Endothelial cell (in vitro differentiated cells): ENCODE measurements at regions not wholly inside any gene's neighbourhood (a gene's known extent, or its start where the extent isn't known, plus 50 kb on each side); places are given as distances from the start of the nearest gene placed in this dataset.

Experiments
- DNase-seq: peaks from one replicate; pipeline ENCODE4 v3.0.0; 2021; ENCODE audit warnings: low spot score
- H3K27ac Mint-ChIP-seq: one replicate; pipeline ENCODE4 v1.8.0; 2021; ENCODE audit warnings: mixed read lengths, inconsistent platforms; ENCODE audit not compliant: unreplicated experiment
- H3K27me3 Mint-ChIP-seq: one replicate; pipeline ENCODE4 v1.8.0; 2021; ENCODE audit warnings: mild to moderate bottlenecking, moderate library complexity, mixed read lengths, inconsistent platforms; ENCODE audit not compliant: unreplicated experiment
- H3K36me3 Mint-ChIP-seq: one replicate; pipeline ENCODE4 v1.8.0; 2021; ENCODE audit warnings: mild to moderate bottlenecking, low read depth, mixed read lengths, inconsistent platforms; ENCODE audit not compliant: unreplicated experiment
- H3K4me1 Mint-ChIP-seq: one replicate; pipeline ENCODE4 v1.8.0; 2021; ENCODE audit warnings: mild to moderate bottlenecking, mixed read lengths, inconsistent platforms; ENCODE audit not compliant: unreplicated experiment
- H3K4me3 Mint-ChIP-seq: one replicate; pipeline ENCODE4 v1.8.0; 2021; ENCODE audit warnings: mild to moderate bottlenecking, mixed read lengths, inconsistent platforms; ENCODE audit not compliant: unreplicated experiment
- H3K9me3 Mint-ChIP-seq: one replicate; pipeline ENCODE4 v1.8.0; 2021; ENCODE audit warnings: mixed read lengths, inconsistent platforms; ENCODE audit not compliant: unreplicated experiment
- TF ChIP-seq, protein P1 (sequence below): fragments of 200-600 bp; sonication (generic); IDR thresholded peaks from one replicate; pipeline ENCODE4 v1.5.0; 2021; ENCODE audit warnings: antibody characterized with exemption; ENCODE audit not compliant: unreplicated experiment

DNA sequence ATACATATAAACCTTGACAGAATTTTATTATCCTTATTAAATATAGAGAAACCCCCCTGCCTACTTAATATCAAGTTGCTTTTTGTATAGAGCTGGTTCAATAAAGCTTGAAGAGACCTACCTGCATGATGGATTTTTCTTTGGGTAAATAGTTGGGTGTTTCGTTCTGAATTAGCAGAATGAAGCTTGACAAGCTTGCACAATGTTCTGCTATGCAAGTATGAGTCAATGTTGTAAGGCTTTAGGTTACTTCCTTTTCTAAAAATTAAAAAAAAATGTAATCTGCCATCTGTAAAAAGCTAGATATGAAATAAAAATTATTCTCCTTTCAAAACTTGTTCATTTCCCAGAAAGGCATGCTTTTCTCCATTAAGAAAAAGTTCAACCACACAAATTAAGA is 1662.6 kb upstream of the SEL1L start:
- H3K27me3 Mint-ChIP-seq = no peaks in the 10 kb centered on the region
- TF ChIP-seq, protein P1, sequence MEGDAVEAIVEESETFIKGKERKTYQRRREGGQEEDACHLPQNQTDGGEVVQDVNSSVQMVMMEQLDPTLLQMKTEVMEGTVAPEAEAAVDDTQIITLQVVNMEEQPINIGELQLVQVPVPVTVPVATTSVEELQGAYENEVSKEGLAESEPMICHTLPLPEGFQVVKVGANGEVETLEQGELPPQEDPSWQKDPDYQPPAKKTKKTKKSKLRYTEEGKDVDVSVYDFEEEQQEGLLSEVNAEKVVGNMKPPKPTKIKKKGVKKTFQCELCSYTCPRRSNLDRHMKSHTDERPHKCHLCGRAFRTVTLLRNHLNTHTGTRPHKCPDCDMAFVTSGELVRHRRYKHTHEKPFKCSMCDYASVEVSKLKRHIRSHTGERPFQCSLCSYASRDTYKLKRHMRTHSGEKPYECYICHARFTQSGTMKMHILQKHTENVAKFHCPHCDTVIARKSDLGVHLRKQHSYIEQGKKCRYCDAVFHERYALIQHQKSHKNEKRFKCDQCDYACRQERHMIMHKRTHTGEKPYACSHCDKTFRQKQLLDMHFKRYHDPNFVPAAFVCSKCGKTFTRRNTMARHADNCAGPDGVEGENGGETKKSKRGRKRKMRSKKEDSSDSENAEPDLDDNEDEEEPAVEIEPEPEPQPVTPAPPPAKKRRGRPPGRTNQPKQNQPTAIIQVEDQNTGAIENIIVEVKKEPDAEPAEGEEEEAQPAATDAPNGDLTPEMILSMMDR = no peak
- no peaks in the 10 kb centered on the region for H3K4me1 Mint-ChIP-seq
- DNase-seq = no peak
- no peaks in the 10 kb centered on the region for H3K36me3 Mint-ChIP-seq
- no peak overlapping the region for H3K4me3 Mint-ChIP-seq
- no peak overlapping the region for H3K27ac Mint-ChIP-seq
- no peaks in the 10 kb centered on the region for H3K9me3 Mint-ChIP-seq

DNA sequence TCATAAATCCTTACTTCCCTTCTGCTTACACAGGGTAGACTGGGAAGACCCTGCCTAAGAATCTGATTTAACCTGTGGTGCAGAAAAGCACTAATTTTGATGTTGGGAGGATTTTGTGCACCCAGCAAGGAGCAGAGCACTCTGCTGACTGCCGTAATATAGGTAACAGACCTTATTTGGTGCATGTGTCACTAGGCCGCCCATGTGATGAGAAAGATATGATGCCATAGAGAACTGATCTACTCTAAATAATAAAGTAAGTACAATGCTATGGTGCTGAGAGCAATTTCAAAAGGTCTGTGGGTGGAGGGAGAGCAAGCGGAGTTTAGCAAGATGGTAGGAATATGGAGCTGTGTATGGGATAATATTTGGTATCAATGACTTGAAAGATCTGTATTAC is 1663.6 kb upstream of the SEL1L start:
- DNase-seq = no peak
- no peaks in the 10 kb centered on the region for H3K4me1 Mint-ChIP-seq
- H3K9me3 Mint-ChIP-seq = no peaks in the 10 kb centered on the region
- TF ChIP-seq, protein P1 = no peak
- no peaks in the 10 kb centered on the region for H3K27me3 Mint-ChIP-seq
- no peaks in the 10 kb centered on the region for H3K36me3 Mint-ChIP-seq
- H3K27ac Mint-ChIP-seq = no peak overlapping the region
- no peak overlapping the region for H3K4me3 Mint-ChIP-seq

DNA sequence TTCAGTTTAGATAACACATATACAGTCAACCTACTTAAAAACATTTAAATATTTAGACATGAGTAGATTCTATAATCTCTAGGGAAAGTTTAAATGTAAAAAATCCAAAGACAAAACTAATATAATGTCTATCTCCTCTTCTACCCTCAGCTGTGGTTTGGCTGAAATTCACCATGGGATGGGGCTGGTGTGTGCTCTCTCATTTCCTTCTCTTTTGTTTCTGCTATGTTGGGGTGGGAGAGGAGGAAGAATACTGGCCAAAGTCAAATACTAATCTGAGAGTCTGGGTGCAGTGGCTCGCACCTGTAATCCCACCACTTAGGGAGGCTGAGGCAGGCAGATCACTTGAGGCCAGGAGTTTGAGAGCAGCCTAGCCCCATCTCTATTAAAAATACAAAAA is 1673.9 kb upstream of the SEL1L start:
- H3K27ac Mint-ChIP-seq = no peak overlapping the region
- no peaks in the 10 kb centered on the region for H3K9me3 Mint-ChIP-seq
- TF ChIP-seq, protein P1 = no peak
- no peaks in the 10 kb centered on the region for H3K36me3 Mint-ChIP-seq
- H3K4me3 Mint-ChIP-seq = no peak overlapping the region
- DNase-seq = no peak
- no peaks in the 10 kb centered on the region for H3K27me3 Mint-ChIP-seq
- no peaks in the 10 kb centered on the region for H3K4me1 Mint-ChIP-seq

DNA sequence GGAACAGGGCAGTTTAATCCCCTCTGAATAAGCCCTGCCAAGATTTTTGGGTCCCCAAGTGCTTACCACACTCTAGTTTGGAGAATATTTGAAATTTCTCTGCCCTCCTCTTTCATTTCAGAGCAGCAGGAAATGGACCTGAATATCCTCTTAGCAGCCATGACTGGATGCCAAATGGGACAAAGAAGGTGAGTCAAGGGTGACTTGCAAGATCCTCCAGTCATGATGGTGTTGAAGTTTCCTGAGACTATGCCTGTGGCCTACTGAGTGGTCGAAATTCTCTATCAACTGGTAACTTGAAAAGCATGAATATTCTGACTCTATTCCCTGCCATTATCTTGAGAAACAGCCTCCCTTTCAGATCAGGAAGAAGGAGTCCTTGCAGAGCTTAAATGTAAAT is 1674.7 kb upstream of the SEL1L start:
- H3K36me3 Mint-ChIP-seq = no peaks in the 10 kb centered on the region
- no peak overlapping the region for H3K27ac Mint-ChIP-seq
- H3K4me1 Mint-ChIP-seq = no peaks in the 10 kb centered on the region
- H3K4me3 Mint-ChIP-seq = no peak overlapping the region
- no peaks in the 10 kb centered on the region for H3K27me3 Mint-ChIP-seq
- H3K9me3 Mint-ChIP-seq = no peaks in the 10 kb centered on the region
- DNase-seq = no peak
- TF ChIP-seq, protein P1 = no peak

DNA sequence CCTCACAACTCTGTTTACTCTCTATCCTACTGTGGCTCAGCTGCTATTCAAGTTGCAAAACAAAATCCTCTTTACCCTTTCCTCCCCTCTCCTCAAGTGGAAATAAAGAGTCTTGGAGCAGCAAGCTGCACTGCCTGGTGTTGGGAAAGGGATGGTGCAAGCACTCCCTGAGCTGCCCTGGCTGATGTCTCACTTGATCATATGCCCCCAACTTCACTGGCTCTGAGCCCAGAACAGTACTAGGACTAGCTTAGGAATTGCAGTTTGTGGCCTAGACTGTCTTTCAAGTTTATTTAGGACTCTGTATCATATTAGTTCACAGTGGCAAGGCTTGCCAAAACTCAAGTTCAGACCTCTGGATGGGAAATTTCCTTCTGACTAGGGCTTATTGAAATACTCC is 1683.8 kb upstream of the SEL1L start:
- no peak overlapping the region for H3K27ac Mint-ChIP-seq
- TF ChIP-seq, protein P1 = no peak
- DNase-seq = no peak
- H3K4me3 Mint-ChIP-seq = no peak overlapping the region
- H3K36me3 Mint-ChIP-seq = no peaks in the 10 kb centered on the region
- no peaks in the 10 kb centered on the region for H3K9me3 Mint-ChIP-seq
- H3K4me1 Mint-ChIP-seq = no peaks in the 10 kb centered on the region
- no peaks in the 10 kb centered on the region for H3K27me3 Mint-ChIP-seq
